Lung (tissue), 11 donors: ENCODE measurements at regions not wholly inside any gene's neighbourhood (a gene's known extent, or its start where the extent isn't known, plus 50 kb on each side); places are given as distances from the start of the nearest gene placed in this dataset.
"Not testable (repeated sequence)": the region's sequence is repeated elsewhere in the genome, so short reads cannot be mapped to it uniquely, and the experiment has no call there.

Source experiments
- ATAC-seq: fragments of 200-7000 bp; cut with Tn5 transposase; one replicate; pipeline ENCODE4 v1.9.1; 2020; ENCODE audit warnings: moderate number of reproducible peaks; ENCODE audit not compliant: insufficient read depth, low FRiP score
- DNase-seq, 3 donors: peaks; one replicate each; pipeline ENCODE4 v3.0.0-alpha.2; 2013 to 2017
- H3K27ac ChIP-seq, 2 donors: one replicate each; pipeline ENCODE4 v1.5.1; 2013; ENCODE audit warnings: mild to moderate bottlenecking in 2 of 2, moderate library complexity in 2 of 2, control low read depth in 1 of 2, inconsistent platforms in 1 of 2, low read depth in 1 of 2, low read length in 1 of 2
- H3K27me3 ChIP-seq, 3 donors: one replicate each; pipeline ENCODE4 v1.5.1; 2013; ENCODE audit warnings: low read length in 2 of 3; ENCODE audit not compliant: control insufficient read depth in 3 of 3, insufficient read depth in 3 of 3
- H3K36me3 ChIP-seq, 4 donors: one replicate each; pipeline ENCODE4 v1.5.1; 2013; ENCODE audit warnings: low read length in 4 of 4, mild to moderate bottlenecking in 1 of 4, moderate library complexity in 1 of 4; ENCODE audit not compliant: control insufficient read depth in 4 of 4, insufficient read depth in 4 of 4
- H3K4me1 ChIP-seq, 5 donors: one replicate each; pipeline ENCODE4 v1.5.1; 2013; ENCODE audit warnings: low read length in 5 of 5, mild to moderate bottlenecking in 2 of 5, moderate library complexity in 1 of 5; ENCODE audit not compliant: control insufficient read depth in 5 of 5, insufficient read depth in 5 of 5
- H3K4me3 ChIP-seq: one replicate; pipeline ENCODE4 v1.5.1; 2013; ENCODE audit warnings: mild to moderate bottlenecking, control low read depth, moderate library complexity
- H3K9ac ChIP-seq, 2 donors: one replicate each; pipeline ENCODE4 v1.5.1; 2013; ENCODE audit warnings: low read length in 2 of 2, control low read depth in 1 of 2; ENCODE audit not compliant: insufficient read depth in 1 of 2
- H3K9me3 ChIP-seq, 4 donors: one replicate each; pipeline ENCODE4 v1.5.1; 2013; ENCODE audit warnings: low read length in 3 of 4, mild to moderate bottlenecking in 1 of 4, moderate library complexity in 1 of 4; ENCODE audit not compliant: control insufficient read depth in 4 of 4, insufficient read depth in 3 of 4
- WGBS, 2 donors: extraction: QIAGEN DNeasy Blood & Tissue Kit; methylation state at CpG; one replicate each; pipeline ENCODE4 v1.1.7; 2013; 5-methylcytosine and 5-hydroxymethylcytosine counted together
- TF ChIP-seq, protein P1 (sequence below): IDR thresholded peaks from 2 replicates; pipeline ENCODE4 v1.5.1; 2012; ENCODE audit warnings: mild to moderate bottlenecking; ENCODE audit errors: control extremely low read depth, extremely low read depth
- donor health status: control.
- donor health status: control.
- donor health status: Bipolar disorder and iron deficiency.
- donor health status: healthy.
- donor health status: DM: yes; HTN: yes; CAD: no.

GRCh38 chr7:13727279-13727678, 262.2 kb downstream of the ETV1 start:
- DNase-seq = no peak
- TF ChIP-seq, protein P1, sequence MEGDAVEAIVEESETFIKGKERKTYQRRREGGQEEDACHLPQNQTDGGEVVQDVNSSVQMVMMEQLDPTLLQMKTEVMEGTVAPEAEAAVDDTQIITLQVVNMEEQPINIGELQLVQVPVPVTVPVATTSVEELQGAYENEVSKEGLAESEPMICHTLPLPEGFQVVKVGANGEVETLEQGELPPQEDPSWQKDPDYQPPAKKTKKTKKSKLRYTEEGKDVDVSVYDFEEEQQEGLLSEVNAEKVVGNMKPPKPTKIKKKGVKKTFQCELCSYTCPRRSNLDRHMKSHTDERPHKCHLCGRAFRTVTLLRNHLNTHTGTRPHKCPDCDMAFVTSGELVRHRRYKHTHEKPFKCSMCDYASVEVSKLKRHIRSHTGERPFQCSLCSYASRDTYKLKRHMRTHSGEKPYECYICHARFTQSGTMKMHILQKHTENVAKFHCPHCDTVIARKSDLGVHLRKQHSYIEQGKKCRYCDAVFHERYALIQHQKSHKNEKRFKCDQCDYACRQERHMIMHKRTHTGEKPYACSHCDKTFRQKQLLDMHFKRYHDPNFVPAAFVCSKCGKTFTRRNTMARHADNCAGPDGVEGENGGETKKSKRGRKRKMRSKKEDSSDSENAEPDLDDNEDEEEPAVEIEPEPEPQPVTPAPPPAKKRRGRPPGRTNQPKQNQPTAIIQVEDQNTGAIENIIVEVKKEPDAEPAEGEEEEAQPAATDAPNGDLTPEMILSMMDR = no peak
- 65 to 71% methylated on average over 2 of the region's 2 CpGs for WGBS, 2 donors

GRCh38 chr7:13727751-13728150, 261.7 kb downstream of the ETV1 start:
- no peaks in the 10 kb centered on the region for H3K36me3 ChIP-seq
- no peaks in the 10 kb centered on the region for H3K9me3 ChIP-seq
- ATAC-seq (no peak), DNase-seq (no peak)
- no peaks in the 10 kb centered on the region for H3K4me1 ChIP-seq
- H3K9ac ChIP-seq = no peak overlapping the region
- no peak overlapping the region for H3K4me3 ChIP-seq
- TF ChIP-seq, protein P1 = no peak
- no peaks in the 10 kb centered on the region for H3K27me3 ChIP-seq
- WGBS, 2 donors = 86 to 88% methylated on average over 2 of the region's 2 CpGs
- H3K27ac ChIP-seq = no peak overlapping the region

More at GRCh38 chr7:13727279-13727678, 262.2 kb downstream of the ETV1 start:
- H3K36me3 ChIP-seq = no peaks in the 10 kb centered on the region
- no peaks in the 10 kb centered on the region for H3K27me3 ChIP-seq
- peaks cover 0 to 3% (median 0%) of the 10 kb centered on the region in 4 donors for H3K9me3 ChIP-seq
- peak; percentile 58 for ATAC-seq
- no peak overlapping the region for H3K9ac ChIP-seq
- no peak overlapping the region for H3K4me3 ChIP-seq
- no peaks in the 10 kb centered on the region for H3K4me1 ChIP-seq
- H3K27ac ChIP-seq = peak overlapping the region in 1 of 2 donors; percentile 10

GRCh38 chr7:13728430-13728829, 261.0 kb downstream of the ETV1 start:
- not testable (repeated sequence) for H3K9ac ChIP-seq, H3K4me3 ChIP-seq, DNase-seq, H3K9me3 ChIP-seq, H3K36me3 ChIP-seq, H3K27me3 ChIP-seq, H3K4me1 ChIP-seq, H3K27ac ChIP-seq, ATAC-seq
- WGBS, 2 donors = 75 to 83% methylated on average over 4 of the region's 4 CpGs

- Histone ChIP-seq H3K36me3 (no peaks in the 10 kb centered on the region), H3K27ac (no peak overlapping the region), H3K9ac (no peak overlapping the region), H3K4me1 (no peaks in the 10 kb centered on the region), H3K27me3 (no peaks in the 10 kb centered on the region), H3K4me3 (no peak overlapping the region), H3K9me3 (no peaks in the 10 kb centered on the region)
- no peak for ATAC-seq
- DNase-seq = no peak
- TF ChIP-seq, protein P1 = no peak
Observed at GRCh38 chr7:13731643-13732042, 257.8 kb downstream of the ETV1 start.
